HUES6 (cell line): ENCODE measurements at regions not wholly inside any gene's neighbourhood (a gene's known extent, or its start where the extent isn't known, plus 50 kb on each side); places are given as distances from the start of the nearest gene placed in this dataset.
"Not testable (repeated sequence)": the region's sequence is repeated elsewhere in the genome, so short reads cannot be mapped to it uniquely, and the experiment has no call there.

Source experiments
- H3K27ac ChIP-seq: 2 replicates; pipeline ENCODE4 v1.7.0; 2013; ENCODE audit warnings: low read depth, mild to moderate bottlenecking, low read length, inconsistent platforms
- H3K27me3 ChIP-seq: 2 replicates; pipeline ENCODE4 v1.6.1; 2013; ENCODE audit warnings: low read length; ENCODE audit not compliant: control insufficient read depth, insufficient read depth
- H3K36me3 ChIP-seq: 2 replicates; pipeline ENCODE4 v1.6.1; 2013; ENCODE audit warnings: low read length; ENCODE audit not compliant: control insufficient read depth, insufficient read depth
- H3K4me1 ChIP-seq: 2 replicates; pipeline ENCODE4 v1.6.1; 2013; ENCODE audit warnings: low read length; ENCODE audit not compliant: control insufficient read depth, insufficient read depth
- H3K4me3 ChIP-seq: 2 replicates; pipeline ENCODE4 v1.5.1; 2013; ENCODE audit warnings: low read depth, low read length
- H3K9ac ChIP-seq: one replicate; pipeline ENCODE4 v1.6.1; 2013; ENCODE audit warnings: mild to moderate bottlenecking, low read length
- H3K9me3 ChIP-seq: 2 replicates; pipeline ENCODE4 v1.6.1; 2013; ENCODE audit warnings: low read depth, low read length; ENCODE audit not compliant: control insufficient read depth, insufficient read depth

GRCh38 chr2:175852879-175853615 is 149.0 kb downstream of the LNPK start:
- Histone ChIP-seq H3K4me1 (peaks cover 22% of the 10 kb centered on the region), H3K27ac (no peak overlapping the region), H3K9ac (no peak overlapping the region), H3K4me3 (no peak overlapping the region), H3K27me3 (no peaks in the 10 kb centered on the region), H3K36me3 (no peaks in the 10 kb centered on the region), H3K9me3 (no peaks in the 10 kb centered on the region)

GRCh38 chr2:175847128-175847527 is 154.9 kb downstream of the LNPK start:
- H3K9ac ChIP-seq, result no peak overlapping the region
- H3K4me1 ChIP-seq, result peaks cover 12% of the 10 kb centered on the region
- no peaks in the 10 kb centered on the region for H3K9me3 ChIP-seq
- H3K4me3 ChIP-seq, result no peak overlapping the region
- H3K36me3 ChIP-seq, result no peaks in the 10 kb centered on the region
- no peak overlapping the region for H3K27ac ChIP-seq
- no peaks in the 10 kb centered on the region for H3K27me3 ChIP-seq

GRCh38 chr2:175844169-175844568 is 157.9 kb downstream of the LNPK start:
- no peaks in the 10 kb centered on the region for H3K27me3 ChIP-seq
- no peaks in the 10 kb centered on the region for H3K36me3 ChIP-seq
- H3K4me1 ChIP-seq, result peaks cover 12% of the 10 kb centered on the region
- no peaks in the 10 kb centered on the region for H3K9me3 ChIP-seq
- H3K27ac ChIP-seq, result peak overlapping the region; percentile 65
- no peak overlapping the region for H3K4me3 ChIP-seq
- H3K9ac ChIP-seq, result no peak overlapping the region

GRCh38 chr2:175843625-175844024 is 158.4 kb downstream of the LNPK start:
- Histone ChIP-seq H3K27me3 (no peaks in the 10 kb centered on the region), H3K36me3 (no peaks in the 10 kb centered on the region), H3K4me1 (peaks cover 12% of the 10 kb centered on the region), H3K27ac (peak overlapping the region; percentile 65), H3K4me3 (no peak overlapping the region), H3K9ac (no peak overlapping the region), H3K9me3 (no peaks in the 10 kb centered on the region)

GRCh38 chr2:175842996-175843395 is 159.1 kb downstream of the LNPK start:
- Histone ChIP-seq H3K9me3 (no peaks in the 10 kb centered on the region), H3K36me3 (no peaks in the 10 kb centered on the region), H3K4me3 (no peak overlapping the region), H3K27me3 (no peaks in the 10 kb centered on the region), H3K27ac (no peak overlapping the region), H3K4me1 (peaks cover 12% of the 10 kb centered on the region), H3K9ac (no peak overlapping the region)

DNA sequence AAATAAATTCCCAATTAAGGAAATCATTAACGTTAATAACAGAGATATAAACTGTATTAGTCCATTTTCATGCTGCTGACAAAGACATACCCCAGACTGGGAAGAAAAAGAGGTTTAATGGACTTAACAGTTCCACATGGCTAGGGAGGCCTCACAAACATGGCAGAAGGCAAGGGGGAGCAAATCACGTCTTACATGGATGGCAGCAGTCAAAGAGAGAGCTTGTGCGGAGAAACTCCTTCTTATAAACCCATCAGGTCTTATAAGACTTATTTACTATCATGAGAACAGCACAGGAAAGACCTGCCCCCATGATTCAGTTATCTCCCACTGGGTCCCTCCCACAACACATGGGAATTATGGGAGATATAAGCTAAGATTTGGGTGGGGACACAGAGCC is 161.3 kb downstream of the LNPK start:
- H3K9ac ChIP-seq, result not testable (repeated sequence)
- H3K4me1 ChIP-seq, result peaks cover 12% of the 10 kb centered on the region

GRCh38 chr2:175840256-175840655 is 161.8 kb downstream of the LNPK start:
- Histone ChIP-seq H3K9ac (no peak overlapping the region), H3K4me3 (no peak overlapping the region), H3K4me1 (peaks cover 12% of the 10 kb centered on the region), H3K27ac (no peak overlapping the region), H3K36me3 (no peaks in the 10 kb centered on the region), H3K9me3 (no peaks in the 10 kb centered on the region), H3K27me3 (no peaks in the 10 kb centered on the region)

More for the DNA sequence above, 161.3 kb downstream of the LNPK start:
- not testable (repeated sequence) for H3K4me3 ChIP-seq, H3K27me3 ChIP-seq, H3K36me3 ChIP-seq, H3K27ac ChIP-seq, H3K9me3 ChIP-seq

GRCh38 chr2:175838979-175839378 is 163.1 kb downstream of the LNPK start:
- Histone ChIP-seq H3K4me1 (peaks cover 12% of the 10 kb centered on the region), H3K27me3 (no peaks in the 10 kb centered on the region), H3K4me3 (no peak overlapping the region), H3K36me3 (no peaks in the 10 kb centered on the region), H3K9ac (no peak overlapping the region), H3K9me3 (no peaks in the 10 kb centered on the region), H3K27ac (no peak overlapping the region)

DNA sequence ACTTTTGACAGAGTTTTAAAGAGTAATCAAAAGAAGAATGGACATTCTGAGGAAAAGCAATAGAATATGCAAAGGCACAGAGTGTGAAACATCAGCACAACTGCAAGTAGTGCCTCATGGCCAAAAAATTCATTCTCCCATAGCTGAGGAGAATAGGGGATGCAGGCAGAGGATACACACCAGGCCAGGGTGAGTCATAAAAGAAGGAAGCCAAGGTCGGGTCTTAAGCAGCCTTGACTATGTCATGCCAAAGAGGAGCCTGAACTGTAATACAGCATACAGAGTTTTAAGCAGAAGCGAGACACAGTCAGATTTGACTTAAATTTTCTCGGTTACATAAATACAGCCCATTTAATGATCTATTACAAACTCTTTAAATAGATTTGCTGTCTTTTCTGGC is 165.0 kb downstream of the LNPK start:
- Histone ChIP-seq H3K4me3 (no peak overlapping the region), H3K27ac (no peak overlapping the region), H3K36me3 (no peaks in the 10 kb centered on the region)

DNA sequence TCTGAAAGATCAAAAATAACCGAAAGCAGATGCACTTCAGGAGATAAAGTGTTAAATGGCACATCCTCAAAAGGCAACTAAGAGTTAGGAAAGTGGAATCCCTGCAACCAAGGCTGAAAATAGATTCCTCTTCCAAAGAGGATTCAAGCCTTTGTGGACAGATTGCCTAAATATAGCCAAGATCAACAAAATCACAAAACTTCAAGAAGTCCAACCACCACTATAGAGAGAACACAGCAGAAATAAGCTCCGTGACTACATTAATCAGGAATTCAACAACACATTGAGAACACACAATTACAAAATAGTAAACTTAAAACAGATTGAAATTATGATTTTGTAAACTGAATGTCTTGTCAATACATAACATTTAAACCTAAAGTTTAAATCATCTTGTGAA is 165.7 kb downstream of the LNPK start:
- no peak overlapping the region for H3K4me3 ChIP-seq
- H3K4me1 ChIP-seq, result peaks cover 4% of the 10 kb centered on the region
- H3K9me3 ChIP-seq, result no peaks in the 10 kb centered on the region
- no peak overlapping the region for H3K9ac ChIP-seq
- no peaks in the 10 kb centered on the region for H3K36me3 ChIP-seq
- no peak overlapping the region for H3K27ac ChIP-seq
- H3K27me3 ChIP-seq, result no peaks in the 10 kb centered on the region

More for the DNA sequence above, 165.0 kb downstream of the LNPK start:
- H3K9ac ChIP-seq, result no peak overlapping the region
- no peaks in the 10 kb centered on the region for H3K27me3 ChIP-seq
- no peaks in the 10 kb centered on the region for H3K9me3 ChIP-seq
- peaks cover 4% of the 10 kb centered on the region for H3K4me1 ChIP-seq

GRCh38 chr2:175834477-175834876 is 167.6 kb downstream of the LNPK start:
- H3K4me3 ChIP-seq, result no peak overlapping the region
- no peak overlapping the region for H3K9ac ChIP-seq
- no peak overlapping the region for H3K27ac ChIP-seq
- H3K36me3 ChIP-seq, result no peaks in the 10 kb centered on the region
- H3K9me3 ChIP-seq, result no peaks in the 10 kb centered on the region
- H3K4me1 ChIP-seq, result peaks cover 4% of the 10 kb centered on the region
- no peaks in the 10 kb centered on the region for H3K27me3 ChIP-seq
